ENCODE measurements at regions not wholly inside any gene's neighbourhood (a gene's known extent, or its start where the extent isn't known, plus 50 kb on each side); places are given as distances from the start of the nearest gene placed in this dataset.

DNA sequence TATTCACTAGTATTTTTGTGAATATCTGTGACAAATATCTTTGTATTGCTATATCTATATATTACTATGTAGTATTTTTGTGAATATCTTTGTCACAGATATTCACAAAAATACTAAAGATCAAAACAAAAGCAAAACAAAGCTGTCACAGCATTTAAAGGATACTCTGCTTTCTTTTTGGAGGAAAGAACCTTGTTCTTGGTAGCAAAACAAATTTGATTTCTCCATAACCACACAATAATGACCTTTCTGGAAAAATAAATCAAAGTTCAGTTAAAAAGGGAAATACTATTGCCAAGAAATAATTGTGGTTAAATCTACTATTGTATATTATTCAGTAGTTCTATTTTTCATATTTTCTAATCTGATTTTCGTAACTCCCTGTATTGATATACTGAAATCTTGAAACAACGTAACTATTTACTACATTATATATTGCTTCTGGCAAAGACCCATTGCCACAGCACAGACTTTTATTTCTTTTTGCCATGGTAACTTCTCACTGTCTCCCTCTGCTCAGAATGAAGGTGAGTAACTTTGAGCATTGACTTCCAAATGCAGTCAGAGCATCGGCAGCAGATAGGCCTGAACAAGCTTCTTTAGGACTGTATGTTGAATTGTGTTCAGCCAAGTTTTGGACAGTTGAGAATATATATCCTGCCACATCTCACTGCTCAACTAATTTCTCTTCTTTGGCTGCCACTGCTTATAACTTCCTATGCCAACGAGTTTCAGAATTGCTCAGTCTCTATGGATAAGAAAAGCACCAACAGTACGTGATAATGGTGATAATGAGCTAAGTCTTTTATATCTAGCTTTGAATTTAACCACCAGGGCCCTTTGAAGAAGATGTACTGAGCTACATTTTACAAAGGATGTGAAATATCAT lies 1097.2 kb upstream of the GJE1 start:
- DNase-seq, result no peak

- no peak for DNase-seq
These were observed 1099.6 kb upstream of the GJE1 start for GRCh38 chr6:141033101-141033500.

DNA sequence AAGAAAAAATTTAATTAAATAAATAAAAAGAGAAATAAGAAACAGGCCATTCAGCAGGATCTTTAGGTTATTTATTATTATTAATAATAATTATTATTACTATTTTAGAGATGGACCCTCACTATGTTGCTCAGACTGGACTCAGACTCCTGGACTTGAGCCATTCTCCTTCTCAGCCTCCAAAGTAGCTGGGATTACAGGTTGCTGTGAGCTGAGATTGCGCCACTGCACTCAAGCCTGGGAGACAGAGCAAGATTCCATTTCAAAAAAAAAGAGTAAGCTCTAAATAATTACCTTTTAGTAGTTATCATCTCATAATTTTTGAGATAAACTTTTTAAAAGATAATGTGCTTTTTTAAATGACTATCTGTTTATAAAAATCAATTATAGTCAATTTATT lies 1102.8 kb upstream of the GJE1 start:
- no peak for DNase-seq

- no peak for DNase-seq
These were observed 1103.9 kb upstream of the GJE1 start for GRCh38 chr6:141028791-141029280.

GRCh38 chr6:141026504-141026903 lies 1106.2 kb upstream of the GJE1 start:
- DNase-seq, result no peak

GRCh38 chr6:141024526-141024925 lies 1108.2 kb upstream of the GJE1 start:
- DNase-seq, result no peak

GRCh38 chr6:141017941-141018340 lies 1114.8 kb upstream of the GJE1 start:
- no peak for DNase-seq

- no peak for DNase-seq
These were observed 1131.8 kb upstream of the GJE1 start for GRCh38 chr6:141000917-141001316.

- DNase-seq, result no peak
These were observed 1139.2 kb upstream of the GJE1 start for GRCh38 chr6:140993515-140993914.

GRCh38 chr6:140992678-140993077 lies 1140.0 kb upstream of the GJE1 start:
- no peak for DNase-seq

DNA sequence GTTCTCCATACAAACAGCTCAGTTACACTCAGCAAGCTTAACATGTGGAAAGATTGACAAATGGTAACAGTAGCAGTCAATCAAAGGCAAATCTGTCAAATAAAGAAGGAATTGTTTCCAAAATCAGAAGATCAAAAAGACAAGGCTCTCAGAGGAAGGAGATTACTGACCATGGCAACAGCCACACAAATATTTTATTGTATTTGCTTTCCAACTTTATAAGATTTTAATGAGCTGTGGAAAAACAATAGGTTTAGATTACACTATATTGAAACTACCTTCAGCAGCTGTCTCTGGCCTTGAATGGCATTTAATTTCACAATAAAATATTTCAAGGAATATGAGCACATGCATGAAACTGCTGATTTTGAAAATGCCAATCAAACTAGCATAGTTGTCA lies 1143.9 kb upstream of the GJE1 start:
- DNase-seq, result no peak

- DNase-seq, result no peak
These were observed 1145.2 kb upstream of the GJE1 start for GRCh38 chr6:140987364-140988155.

GRCh38 chr6:140985679-140986275 lies 1146.9 kb upstream of the GJE1 start:
- DNase-seq, result no peak

DNA sequence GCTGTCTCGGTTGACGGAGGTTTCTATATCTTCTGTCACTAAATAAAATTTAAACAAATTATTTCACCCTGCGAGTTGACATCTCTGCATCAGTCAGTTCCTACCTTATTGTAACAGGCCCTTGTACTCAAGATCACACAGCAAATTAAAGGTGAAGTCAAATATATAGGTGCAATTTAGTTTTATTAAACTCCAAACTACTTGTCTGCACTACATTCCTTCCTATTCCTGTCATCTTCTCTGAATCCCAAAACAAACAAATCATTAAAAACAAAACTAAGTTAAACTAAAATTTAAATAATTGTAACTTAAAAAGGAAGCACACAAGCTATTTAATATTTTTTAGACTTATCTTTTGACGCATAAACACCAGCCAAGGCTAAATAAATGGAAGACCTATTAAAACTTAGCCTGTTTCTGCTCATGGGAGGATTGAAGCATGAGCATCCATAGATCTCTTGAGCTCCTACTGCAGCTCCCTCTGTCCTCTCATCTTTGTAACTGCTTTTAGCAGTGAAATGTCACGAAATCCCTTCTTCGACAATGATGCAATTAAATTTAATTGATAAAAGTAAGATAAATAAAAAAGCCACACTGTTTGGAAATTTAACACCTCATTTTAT lies 1152.3 kb upstream of the GJE1 start:
- no peak for DNase-seq

GRCh38 chr6:140979642-140980091 lies 1153.1 kb upstream of the GJE1 start:
- no peak for DNase-seq

DNA sequence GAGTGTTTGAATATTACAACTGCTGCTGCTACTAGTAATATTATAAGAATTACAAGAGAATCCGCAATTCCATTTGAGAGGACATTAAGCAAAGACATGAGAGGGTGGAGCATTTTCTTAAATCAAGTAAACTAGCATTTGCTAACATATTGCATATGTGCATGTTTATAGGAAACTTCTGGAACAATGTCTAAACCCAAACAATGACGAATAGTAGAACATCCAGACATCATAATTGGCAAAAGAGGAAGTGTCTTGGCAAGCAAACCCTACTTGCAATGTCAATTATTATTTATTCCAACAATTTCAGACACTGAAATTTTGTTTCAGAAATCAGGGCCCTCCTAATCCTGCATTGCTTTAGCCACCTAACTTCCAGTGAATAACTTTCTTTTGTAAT lies 1155.3 kb upstream of the GJE1 start:
- DNase-seq, result no peak

DNA sequence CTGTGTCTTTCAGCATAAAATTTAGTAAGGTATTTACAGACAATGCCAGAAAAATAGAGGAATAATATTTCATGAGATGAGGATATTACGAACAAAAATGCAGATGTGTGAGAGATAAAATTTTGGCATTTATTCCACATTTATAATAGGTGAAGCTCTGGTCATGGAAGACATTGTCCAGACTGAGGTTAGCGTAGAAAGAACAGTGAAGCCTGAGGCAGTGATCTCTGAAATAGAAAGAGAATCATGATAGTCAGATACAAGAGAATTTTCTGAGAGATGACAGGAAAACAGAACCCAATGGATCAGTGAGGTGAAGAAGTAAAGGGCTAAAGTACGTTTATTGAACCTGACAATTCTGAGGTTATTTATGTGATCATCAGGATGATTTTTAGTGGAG lies 1155.9 kb upstream of the GJE1 start:
- DNase-seq, result no peak

DNA sequence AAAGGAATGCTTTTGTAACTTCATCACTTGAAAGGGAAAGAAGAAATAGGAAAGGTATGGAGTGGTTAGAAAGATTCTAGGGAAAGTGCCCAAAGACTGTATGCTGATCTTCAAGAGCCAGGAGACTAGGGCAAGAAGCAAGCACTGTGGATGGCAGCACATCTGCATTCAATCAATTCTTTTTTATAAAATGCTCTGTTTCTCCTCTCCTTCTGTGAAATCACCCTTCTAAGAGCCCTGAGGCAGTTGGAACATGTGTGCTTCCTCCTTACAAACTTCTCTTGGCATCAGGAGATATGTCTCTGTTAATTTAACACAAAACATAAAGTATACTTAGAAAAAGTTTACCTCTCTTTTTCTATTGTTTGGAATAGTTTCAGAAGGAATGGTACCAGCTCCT lies 1162.2 kb upstream of the GJE1 start:
- DNase-seq, result no peak

DNA sequence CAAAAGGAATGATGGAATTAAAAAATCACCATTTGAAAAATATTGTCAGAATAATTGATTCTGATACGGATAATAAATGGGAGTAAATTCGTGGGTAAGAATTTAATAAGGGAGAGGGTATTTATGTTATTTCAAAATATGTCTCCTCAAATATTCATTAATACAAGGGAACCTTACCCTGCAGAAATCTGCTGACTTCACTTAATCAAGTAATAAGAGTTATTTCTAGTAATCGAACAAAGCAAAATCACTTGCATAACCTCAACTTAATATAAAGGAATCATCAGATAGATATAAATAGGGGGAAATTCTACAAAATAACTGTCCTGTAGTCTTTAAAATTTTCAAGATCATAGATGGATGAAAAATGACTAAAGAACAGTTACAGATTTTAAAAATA lies 1164.7 kb upstream of the GJE1 start:
- DNase-seq, result no peak

GRCh38 chr6:140966676-140967075 lies 1166.0 kb upstream of the GJE1 start:
- no peak for DNase-seq

- no peak for DNase-seq
These were observed 1172.2 kb upstream of the GJE1 start for GRCh38 chr6:140960566-140960965.

DNA sequence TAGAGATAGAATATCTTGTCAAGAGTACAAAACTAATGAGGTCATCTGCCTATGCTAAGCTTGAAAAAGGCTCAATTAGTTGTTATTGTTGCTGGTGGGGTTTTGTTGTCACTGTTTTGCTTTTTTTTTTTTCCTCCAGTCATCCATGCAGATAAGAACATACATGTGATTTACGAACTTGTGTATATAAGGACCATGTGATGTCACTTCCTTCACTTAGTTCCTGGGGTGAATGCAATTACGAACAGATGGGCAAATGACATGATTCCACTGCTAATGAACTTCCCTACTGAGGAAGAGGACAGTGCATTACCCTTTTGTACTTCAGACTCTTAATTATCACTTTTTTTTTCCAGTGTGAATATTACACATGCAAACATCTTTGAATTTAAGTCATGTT lies 1175.3 kb upstream of the GJE1 start:
- peak; percentile 86 for DNase-seq
